ENCODE measurements at regions not wholly inside any gene's neighbourhood (a gene's known extent, or its start where the extent isn't known, plus 50 kb on each side); places are given as distances from the start of the nearest gene placed in this dataset.

- Mint-ChIP-seq H3K27ac (no peak overlapping the region), H3K36me3 (ENCODE audit: low read depth) (no peaks in the 10 kb centered on the region), H3K4me1 (peaks cover 22% of the 10 kb centered on the region), H3K27me3 (ENCODE audit: low read depth, poor library complexity) (peaks cover 3% of the 10 kb centered on the region), H3K9me3 (no peaks in the 10 kb centered on the region), H3K4me3 (no peak overlapping the region)
- TF ChIP-seq, protein P1, sequence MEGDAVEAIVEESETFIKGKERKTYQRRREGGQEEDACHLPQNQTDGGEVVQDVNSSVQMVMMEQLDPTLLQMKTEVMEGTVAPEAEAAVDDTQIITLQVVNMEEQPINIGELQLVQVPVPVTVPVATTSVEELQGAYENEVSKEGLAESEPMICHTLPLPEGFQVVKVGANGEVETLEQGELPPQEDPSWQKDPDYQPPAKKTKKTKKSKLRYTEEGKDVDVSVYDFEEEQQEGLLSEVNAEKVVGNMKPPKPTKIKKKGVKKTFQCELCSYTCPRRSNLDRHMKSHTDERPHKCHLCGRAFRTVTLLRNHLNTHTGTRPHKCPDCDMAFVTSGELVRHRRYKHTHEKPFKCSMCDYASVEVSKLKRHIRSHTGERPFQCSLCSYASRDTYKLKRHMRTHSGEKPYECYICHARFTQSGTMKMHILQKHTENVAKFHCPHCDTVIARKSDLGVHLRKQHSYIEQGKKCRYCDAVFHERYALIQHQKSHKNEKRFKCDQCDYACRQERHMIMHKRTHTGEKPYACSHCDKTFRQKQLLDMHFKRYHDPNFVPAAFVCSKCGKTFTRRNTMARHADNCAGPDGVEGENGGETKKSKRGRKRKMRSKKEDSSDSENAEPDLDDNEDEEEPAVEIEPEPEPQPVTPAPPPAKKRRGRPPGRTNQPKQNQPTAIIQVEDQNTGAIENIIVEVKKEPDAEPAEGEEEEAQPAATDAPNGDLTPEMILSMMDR (IDR thresholded peaks at IDR 0.05), result no peak
- no peak for DNase-seq
These were observed 53.1 kb upstream of the BCO1 start for GRCh38 chr16:81185416-81185815.

GRCh38 chr16:81181013-81181720 lies 57.3 kb upstream of the BCO1 start:
- Mint-ChIP-seq H3K9me3 (no peaks in the 10 kb centered on the region), H3K4me1 (peaks cover 28% of the 10 kb centered on the region), H3K4me3 (peak overlapping the region; percentile 64), H3K27ac (peak overlapping the region; percentile 98), H3K36me3 (ENCODE audit: low read depth) (no peaks in the 10 kb centered on the region), H3K27me3 (ENCODE audit: low read depth, poor library complexity) (peaks cover 3% of the 10 kb centered on the region)
- TF ChIP-seq, protein P1 (IDR thresholded peaks at IDR 0.05), result no peak
- peak; percentile 88 for DNase-seq

- no peaks in the 10 kb centered on the region for H3K36me3 Mint-ChIP-seq (ENCODE audit: low read depth)
- no peaks in the 10 kb centered on the region for H3K9me3 Mint-ChIP-seq
- no peak for DNase-seq
- H3K27ac Mint-ChIP-seq, result peak overlapping the region; percentile 98
- H3K4me1 Mint-ChIP-seq, result peaks cover 28% of the 10 kb centered on the region
- TF ChIP-seq, protein P1 (IDR thresholded peaks at IDR 0.05), result no peak
- H3K4me3 Mint-ChIP-seq, result peak overlapping the region; percentile 64
- H3K27me3 Mint-ChIP-seq (ENCODE audit: low read depth, poor library complexity), result peaks cover 3% of the 10 kb centered on the region
These were observed 57.9 kb upstream of the BCO1 start for GRCh38 chr16:81180578-81180977.

GRCh38 chr16:81179219-81179618 lies 59.3 kb upstream of the BCO1 start:
- Mint-ChIP-seq H3K36me3 (ENCODE audit: low read depth) (no peaks in the 10 kb centered on the region), H3K4me3 (no peak overlapping the region), H3K9me3 (no peaks in the 10 kb centered on the region), H3K4me1 (peaks cover 28% of the 10 kb centered on the region), H3K27ac (no peak overlapping the region), H3K27me3 (ENCODE audit: low read depth, poor library complexity) (peaks cover 3% of the 10 kb centered on the region)
- TF ChIP-seq, protein P1 (IDR thresholded peaks at IDR 0.05), result no peak
- no peak for DNase-seq

DNA sequence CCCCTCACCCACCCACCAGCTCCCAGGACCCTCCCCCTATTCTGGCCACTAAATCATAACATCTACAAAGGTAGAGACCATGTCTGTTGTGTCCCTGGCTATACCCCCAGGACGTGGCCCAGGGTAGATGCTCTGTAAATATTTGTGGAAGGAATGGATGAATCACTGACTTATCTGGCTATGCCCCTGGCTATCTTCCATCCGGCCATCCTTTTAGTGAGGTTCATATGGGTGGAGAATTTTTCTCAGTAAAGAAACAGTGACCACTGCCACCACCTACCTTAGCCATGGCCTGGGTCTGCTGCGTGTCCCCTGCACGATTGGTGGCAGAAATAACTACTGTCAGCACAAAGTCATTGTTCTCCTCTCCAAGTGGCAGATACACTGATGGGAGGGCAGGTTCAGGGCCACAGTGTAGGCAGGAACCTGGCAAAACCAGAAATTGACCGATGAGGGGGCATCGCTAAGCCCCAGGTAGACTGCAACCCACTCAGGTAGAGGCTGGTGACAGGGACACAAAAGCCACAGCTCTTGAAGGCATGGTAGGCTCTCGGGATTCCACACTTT lies 63.1 kb upstream of the BCO1 start:
- no peaks in the 10 kb centered on the region for H3K9me3 Mint-ChIP-seq
- no peaks in the 10 kb centered on the region for H3K36me3 Mint-ChIP-seq (ENCODE audit: low read depth)
- DNase-seq, result no peak
- H3K27me3 Mint-ChIP-seq (ENCODE audit: low read depth, poor library complexity), result peaks cover 3% of the 10 kb centered on the region
- no peak overlapping the region for H3K27ac Mint-ChIP-seq
- no peak overlapping the region for H3K4me3 Mint-ChIP-seq
- H3K4me1 Mint-ChIP-seq, result peaks cover 17% of the 10 kb centered on the region
- TF ChIP-seq, protein P1 (IDR thresholded peaks at IDR 0.05), result no peak

All from nephron progenitor cell (in vitro differentiated cells).